ENCODE measurements at regions not wholly inside any gene's neighbourhood (a gene's known extent, or its start where the extent isn't known, plus 50 kb on each side); places are given as distances from the start of the nearest gene placed in this dataset.

DNA sequence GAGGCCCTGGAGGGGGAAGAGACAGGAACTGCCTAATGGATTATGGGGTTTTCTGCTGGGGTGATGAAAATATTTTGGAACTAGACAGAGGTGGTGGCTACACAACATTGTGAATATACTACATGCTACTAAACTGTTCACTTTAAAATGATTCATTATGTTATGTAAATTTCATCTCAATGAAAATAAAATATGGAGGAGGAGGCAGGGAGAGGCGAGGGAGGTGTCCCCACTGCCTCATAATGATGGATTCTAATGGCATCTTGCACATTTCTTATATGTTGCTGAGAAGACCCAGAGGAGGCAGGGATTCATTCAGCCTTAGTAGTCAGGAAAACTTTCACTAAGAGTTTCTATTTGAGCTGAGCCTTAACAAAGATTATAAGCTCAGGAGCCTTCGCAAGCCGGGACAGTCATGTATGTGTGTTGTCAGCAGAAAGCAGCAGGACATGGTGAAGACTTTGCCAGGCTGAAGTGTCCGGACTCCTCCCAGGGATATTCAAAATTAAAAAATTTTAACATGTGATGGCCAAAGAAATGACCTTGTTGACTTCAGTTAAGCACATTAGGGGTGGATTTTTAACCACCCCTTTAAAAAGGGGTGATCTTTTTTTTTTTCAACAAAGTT is 158.6 kb upstream of the PCSK2 start:
- TF ChIP-seq, protein P1, sequence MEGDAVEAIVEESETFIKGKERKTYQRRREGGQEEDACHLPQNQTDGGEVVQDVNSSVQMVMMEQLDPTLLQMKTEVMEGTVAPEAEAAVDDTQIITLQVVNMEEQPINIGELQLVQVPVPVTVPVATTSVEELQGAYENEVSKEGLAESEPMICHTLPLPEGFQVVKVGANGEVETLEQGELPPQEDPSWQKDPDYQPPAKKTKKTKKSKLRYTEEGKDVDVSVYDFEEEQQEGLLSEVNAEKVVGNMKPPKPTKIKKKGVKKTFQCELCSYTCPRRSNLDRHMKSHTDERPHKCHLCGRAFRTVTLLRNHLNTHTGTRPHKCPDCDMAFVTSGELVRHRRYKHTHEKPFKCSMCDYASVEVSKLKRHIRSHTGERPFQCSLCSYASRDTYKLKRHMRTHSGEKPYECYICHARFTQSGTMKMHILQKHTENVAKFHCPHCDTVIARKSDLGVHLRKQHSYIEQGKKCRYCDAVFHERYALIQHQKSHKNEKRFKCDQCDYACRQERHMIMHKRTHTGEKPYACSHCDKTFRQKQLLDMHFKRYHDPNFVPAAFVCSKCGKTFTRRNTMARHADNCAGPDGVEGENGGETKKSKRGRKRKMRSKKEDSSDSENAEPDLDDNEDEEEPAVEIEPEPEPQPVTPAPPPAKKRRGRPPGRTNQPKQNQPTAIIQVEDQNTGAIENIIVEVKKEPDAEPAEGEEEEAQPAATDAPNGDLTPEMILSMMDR (IDR thresholded peaks at IDR 0.05; ENCODE audit: extremely low read depth, insufficient read depth, missing control alignments) = no peak
- in situ Hi-C loops (cut with MboI; ENCODE audit: low pct_unique_long_range_greater_than_20kb, low sequenced_read_pairs, unreplicated experiment) = no loop called here
- no peak for DNase-seq (ENCODE audit: low spot score)

DNA sequence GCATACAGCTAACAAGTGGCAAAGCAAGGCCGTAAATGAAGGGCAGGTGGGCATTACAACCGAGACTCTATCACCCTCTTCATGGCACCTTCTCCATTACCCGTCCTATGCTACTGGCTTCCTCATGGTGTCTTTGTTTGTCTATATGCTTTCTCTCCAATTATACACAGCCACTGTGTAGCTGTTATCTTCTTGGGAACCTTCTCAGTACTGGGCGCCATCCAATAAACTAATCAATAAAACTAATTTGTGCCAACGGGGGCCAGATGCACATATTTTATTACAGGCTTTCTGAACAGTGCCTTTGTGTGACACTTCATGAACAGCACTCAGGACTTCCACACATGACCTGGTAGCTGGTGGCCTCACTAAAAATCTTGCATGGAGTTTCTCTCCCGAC is 149.8 kb upstream of the PCSK2 start:
- in situ Hi-C loops (cut with MboI; ENCODE audit: low pct_unique_long_range_greater_than_20kb, low sequenced_read_pairs, unreplicated experiment) = no loop called here
- DNase-seq (ENCODE audit: low spot score) = no peak
- TF ChIP-seq, protein P1 (IDR thresholded peaks at IDR 0.05; ENCODE audit: extremely low read depth, insufficient read depth, missing control alignments) = no peak

DNA sequence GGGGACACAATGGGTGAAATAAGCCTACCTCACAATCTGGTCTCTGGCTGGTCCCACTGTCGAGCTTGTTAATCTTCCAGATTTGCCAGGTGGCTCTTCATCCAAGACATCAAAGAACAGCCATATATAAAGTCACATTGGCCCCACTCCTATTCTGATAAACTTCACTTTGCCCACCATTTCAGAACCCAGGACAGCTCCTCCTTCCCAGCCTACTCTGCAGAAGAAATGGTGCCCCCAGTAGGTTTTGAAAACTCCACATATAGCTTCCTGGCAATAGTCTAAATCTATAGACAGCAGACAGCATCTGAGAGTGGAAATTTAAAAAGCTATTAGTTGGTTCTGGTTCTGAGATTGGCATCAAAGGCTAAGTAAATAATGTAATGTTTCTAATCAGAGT is 143.1 kb upstream of the PCSK2 start:
- TF ChIP-seq, protein P1 (IDR thresholded peaks at IDR 0.05; ENCODE audit: extremely low read depth, insufficient read depth, missing control alignments) = no peak
- in situ Hi-C loops (cut with MboI; ENCODE audit: low pct_unique_long_range_greater_than_20kb, low sequenced_read_pairs, unreplicated experiment) = no loop called here
- no peak for DNase-seq (ENCODE audit: low spot score)

DNA sequence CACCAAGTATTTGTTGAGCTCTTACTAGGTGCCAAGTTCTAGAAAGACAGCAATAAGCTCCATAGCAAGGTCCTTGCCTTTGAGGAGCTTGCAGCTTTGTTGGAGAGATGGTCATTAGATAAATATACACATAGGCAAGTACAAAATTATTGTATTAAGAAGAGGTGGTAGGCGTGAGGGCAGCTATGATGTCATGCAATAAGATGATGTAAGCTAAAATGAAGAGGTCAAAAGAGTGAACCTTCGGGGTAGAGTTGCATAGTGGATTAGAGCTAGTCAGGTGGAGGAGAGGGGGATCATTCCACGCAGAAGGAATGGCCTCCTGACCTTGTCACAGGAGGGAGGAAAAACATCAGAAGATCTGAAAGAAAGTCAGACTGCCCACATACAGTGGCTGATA is 141.9 kb upstream of the PCSK2 start:
- TF ChIP-seq, protein P1 (IDR thresholded peaks at IDR 0.05; ENCODE audit: extremely low read depth, insufficient read depth, missing control alignments) = no peak
- in situ Hi-C loops (cut with MboI; ENCODE audit: low pct_unique_long_range_greater_than_20kb, low sequenced_read_pairs, unreplicated experiment) = no loop called here
- DNase-seq (ENCODE audit: low spot score) = no peak

DNA sequence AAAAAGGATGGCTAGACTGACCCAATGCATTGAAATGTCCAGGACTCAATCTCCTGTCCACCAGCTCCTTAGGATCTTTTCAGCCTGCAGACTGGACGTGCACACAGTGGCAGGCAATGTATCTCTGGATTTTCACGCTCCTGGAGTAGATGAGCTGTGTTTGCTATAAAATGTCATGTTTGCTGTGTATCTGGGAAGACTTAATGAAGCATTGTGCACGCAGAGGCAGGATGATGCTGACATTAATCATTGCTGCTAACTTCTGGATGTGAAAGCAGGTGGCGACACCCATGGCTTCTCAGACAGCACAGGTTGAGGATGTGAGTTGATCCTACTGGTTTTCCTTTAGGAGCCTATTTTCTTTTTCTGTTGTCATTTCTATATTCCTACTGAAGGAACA is 133.1 kb upstream of the PCSK2 start:
- no peak for DNase-seq (ENCODE audit: low spot score)
- TF ChIP-seq, protein P1 (IDR thresholded peaks at IDR 0.05; ENCODE audit: extremely low read depth, insufficient read depth, missing control alignments) = no peak
- in situ Hi-C loops (cut with MboI; ENCODE audit: low pct_unique_long_range_greater_than_20kb, low sequenced_read_pairs, unreplicated experiment) = no loop called here

DNA sequence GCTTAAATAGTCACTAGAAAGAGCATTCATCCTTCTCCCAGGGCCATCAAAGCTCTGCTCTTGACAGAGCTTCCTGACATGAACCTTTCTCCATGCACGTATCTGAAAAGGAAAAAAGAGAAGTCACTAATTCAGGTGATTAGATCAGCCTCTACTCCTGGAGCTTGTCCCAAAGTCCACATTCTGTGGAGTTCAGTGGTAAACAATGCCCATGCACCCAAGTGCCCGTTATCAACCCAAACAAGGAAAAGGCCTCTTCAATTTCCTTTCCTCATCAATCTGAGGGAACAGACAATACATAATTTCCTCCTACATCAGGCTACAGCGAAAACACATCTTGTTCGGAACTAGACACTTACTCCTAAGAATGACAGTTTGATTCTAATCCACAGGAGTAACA is 129.2 kb upstream of the PCSK2 start:
- in situ Hi-C loops (cut with MboI; ENCODE audit: low pct_unique_long_range_greater_than_20kb, low sequenced_read_pairs, unreplicated experiment) = no loop called here
- TF ChIP-seq, protein P1 (IDR thresholded peaks at IDR 0.05; ENCODE audit: extremely low read depth, insufficient read depth, missing control alignments) = no peak
- no peak for DNase-seq (ENCODE audit: low spot score)

Data from GM13977 (cell line).